SH-SY5Y (cell line): ENCODE measurements at regions not wholly inside any gene's neighbourhood (a gene's known extent, or its start where the extent isn't known, plus 50 kb on each side); places are given as distances from the start of the nearest gene placed in this dataset.

ENCODE experiments used
- GATA2 ChIP-seq: IDR thresholded peaks from 2 replicates; pipeline ENCODE4 v1.6.1; 2011; ENCODE audit warnings: mild to moderate bottlenecking, low read depth, low read length
- GATA3 ChIP-seq: IDR thresholded peaks from 2 replicates; pipeline ENCODE4 v1.6.1; 2011; ENCODE audit warnings: low read depth, mild to moderate bottlenecking, low read length, moderate library complexity

DNA sequence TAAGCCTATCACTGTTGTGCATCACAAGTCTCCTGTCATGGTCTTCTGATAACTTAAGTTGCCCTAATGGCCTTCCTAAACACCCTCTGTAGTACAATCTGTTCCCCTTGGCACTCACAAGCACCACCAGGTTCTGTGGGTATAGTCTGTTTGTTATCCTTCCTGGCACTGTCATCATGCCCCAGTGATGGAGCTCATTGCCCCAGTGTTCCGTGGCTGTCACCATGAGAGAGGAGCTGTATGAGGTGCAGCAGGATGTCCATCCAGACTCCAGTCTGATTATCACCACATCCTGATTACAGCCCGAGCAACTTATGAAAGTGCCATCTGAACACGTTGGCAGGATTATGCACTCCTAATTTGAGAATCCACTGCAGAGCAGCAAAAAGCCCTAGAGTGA is 380.1 kb downstream of the FRK start:
- no peak for TF ChIP-seq GATA3
- TF ChIP-seq GATA2, result no peak
